ENCODE measurements at regions not wholly inside any gene's neighbourhood (a gene's known extent, or its start where the extent isn't known, plus 50 kb on each side); places are given as distances from the start of the nearest gene placed in this dataset.
"Not testable (repeated sequence)": the region's sequence is repeated elsewhere in the genome, so short reads cannot be mapped to it uniquely, and the experiment has no call there.

- no peaks in the 10 kb centered on the region for H3K27me3 ChIP-seq
- DNase-seq (no peak), FAIRE-seq (no peak), ATAC-seq (peak in 3 of 4 donors; percentile 15 to 64 (median 51))
- intact Hi-C loops (cut with DNase I), result no loop called here
- 85 to 87% methylated on average over 13 of the region's 13 CpGs for WGBS, 2 donors
- TF ChIP-seq CTCF (IDR thresholded peaks at IDR 0.05), result no peak
- H3K27ac ChIP-seq, result no peak overlapping the region
- H3K4me1 ChIP-seq, result peaks cover 2 to 3% (median 3%) of the 10 kb centered on the region in 3 donors
- no peaks in the 10 kb centered on the region for H3K9me3 ChIP-seq
- no peaks in the 10 kb centered on the region for H3K36me3 ChIP-seq
- H3K4me3 ChIP-seq, result no peak overlapping the region
Measured at GRCh38 chr1:116847688-116848531, 61.8 kb upstream of the PTGFRN start.

DNA sequence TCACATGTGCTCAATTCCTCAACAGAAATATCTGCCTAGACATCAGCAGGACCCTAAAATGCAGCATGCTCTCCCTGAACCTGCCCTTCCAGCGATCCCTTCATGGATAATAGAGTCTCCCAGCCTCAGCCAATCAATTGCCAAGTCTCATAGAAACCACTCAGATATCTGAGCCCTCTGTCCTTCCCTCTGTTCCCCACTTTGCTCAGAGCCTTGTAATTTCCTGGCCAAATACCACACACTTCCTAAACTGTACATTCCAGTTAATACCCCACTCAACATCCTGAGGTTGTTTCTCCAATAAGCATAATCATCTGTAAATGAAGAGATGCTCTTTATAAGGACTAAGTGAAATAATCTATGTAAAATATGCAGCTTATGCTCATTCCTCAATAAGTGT is 59.3 kb upstream of the PTGFRN start:
- Histone ChIP-seq H3K27ac (no peak overlapping the region), H3K4me3 (no peak overlapping the region), H3K4me1 (peaks cover 21 to 29% (median 27%) of the 10 kb centered on the region in 3 donors), H3K9me3 (no peaks in the 10 kb centered on the region), H3K27me3 (no peaks in the 10 kb centered on the region), H3K36me3 (no peaks in the 10 kb centered on the region)
- no peak for DNase-seq
- intact Hi-C loops (cut with DNase I), result loop anchor here in 1 of 3 donors (10.0 kb wide), 1 partner anchor 204 kb away; no protein-coding TSS in a partner anchor
- FAIRE-seq, result no peak
- 97 to 100% methylated on average over 1 of the region's 1 CpG for WGBS, 2 donors
- no peak for ATAC-seq
- TF ChIP-seq CTCF (IDR thresholded peaks at IDR 0.05), result no peak

DNA sequence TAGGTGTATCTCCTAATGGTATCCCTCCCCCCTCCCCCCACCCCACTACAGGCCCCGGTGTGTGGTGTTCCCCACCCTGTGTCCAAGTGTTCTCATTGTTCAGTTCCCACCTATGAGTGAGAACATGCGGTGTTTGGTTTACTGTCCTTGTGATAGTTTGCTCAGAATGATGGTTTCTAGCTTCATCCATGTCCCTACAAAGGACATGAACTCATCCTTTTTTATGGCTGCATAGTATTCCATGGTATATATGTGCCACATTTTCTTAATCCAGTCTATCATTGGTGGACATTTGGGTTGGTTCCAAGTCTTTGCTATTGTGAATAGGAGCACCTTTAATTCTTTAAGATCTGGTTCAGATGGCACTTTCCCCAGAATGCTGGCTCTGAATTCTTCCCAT is 58.5 kb upstream of the PTGFRN start:
- H3K4me3 ChIP-seq, H3K36me3 ChIP-seq, DNase-seq, ATAC-seq, H3K9me3 ChIP-seq, H3K27ac ChIP-seq, FAIRE-seq, H3K27me3 ChIP-seq: not testable (repeated sequence)
- intact Hi-C loops (cut with DNase I), result loop anchor here in 1 of 3 donors (10.0 kb wide), 1 partner anchor 204 kb away; no protein-coding TSS in a partner anchor
- 85 to 93% methylated on average over 2 of the region's 2 CpGs for WGBS, 2 donors
- peaks cover 21 to 34% (median 34%) of the 10 kb centered on the region in 3 donors for H3K4me1 ChIP-seq

DNA sequence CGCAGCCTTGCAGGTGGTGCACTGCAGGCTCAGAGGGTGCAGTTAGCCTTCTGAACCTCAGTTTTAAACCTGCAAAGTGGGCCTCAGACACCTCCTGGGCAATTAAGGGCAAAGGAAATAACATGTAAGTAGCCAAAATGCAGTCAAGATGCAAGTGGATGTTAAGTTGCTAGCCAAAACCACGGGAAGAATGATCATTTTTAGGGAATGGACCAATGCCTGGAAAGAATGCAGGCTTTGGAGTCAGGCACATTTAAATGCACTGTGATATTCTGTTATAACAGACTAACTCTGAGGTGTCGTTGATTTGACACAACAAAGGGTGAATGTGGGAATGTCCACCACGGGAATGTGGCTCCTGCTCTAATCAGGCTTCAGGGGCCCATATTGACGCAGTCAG is 57.9 kb upstream of the PTGFRN start:
- FAIRE-seq, result no peak
- Histone ChIP-seq H3K4me1 (peaks cover 21 to 34% (median 34%) of the 10 kb centered on the region in 3 donors), H3K9me3 (no peaks in the 10 kb centered on the region), H3K27ac (no peak overlapping the region), H3K4me3 (no peak overlapping the region), H3K27me3 (no peaks in the 10 kb centered on the region), H3K36me3 (no peaks in the 10 kb centered on the region)
- intact Hi-C loops (cut with DNase I), result loop anchor here in 1 of 3 donors (10.0 kb wide), 1 partner anchor 203 kb away; no protein-coding TSS in a partner anchor
- 85 to 95% methylated on average over 5 of the region's 5 CpGs for WGBS, 2 donors
- ATAC-seq, result no peak
- TF ChIP-seq CTCF (IDR thresholded peaks at IDR 0.05), result no peak
- no peak for DNase-seq

GRCh38 chr1:116852367-116852766 is 57.3 kb upstream of the PTGFRN start:
- H3K36me3 ChIP-seq, result no peaks in the 10 kb centered on the region
- ATAC-seq, result no peak
- DNase-seq, result no peak
- peaks cover 21 to 34% (median 34%) of the 10 kb centered on the region in 3 donors for H3K4me1 ChIP-seq
- H3K9me3 ChIP-seq, result no peaks in the 10 kb centered on the region
- no peak for FAIRE-seq
- H3K27ac ChIP-seq, result no peak overlapping the region
- 75 to 95% methylated on average over 7 of the region's 7 CpGs for WGBS, 2 donors
- no peak for TF ChIP-seq CTCF (IDR thresholded peaks at IDR 0.05)
- no peaks in the 10 kb centered on the region for H3K27me3 ChIP-seq
- no peak overlapping the region for H3K4me3 ChIP-seq
- intact Hi-C loops (cut with DNase I), result loop anchor here in 1 of 3 donors (10.0 kb wide), 1 partner anchor 202 kb away; no protein-coding TSS in a partner anchor
